BLaER1 treated with 17β-estradiol and CSF1 and Interleukin-3, amounts not matched to agents 10 nM and 100 nM (cell line): ENCODE measurements at regions not wholly inside any gene's neighbourhood (a gene's known extent, or its start where the extent isn't known, plus 50 kb on each side); places are given as distances from the start of the nearest gene placed in this dataset.

ENCODE experiments used
- H3K27ac ChIP-seq, 11 experiments: shearing (Covaris generic); formaldehyde crosslinking; 2 replicates each; pipeline ENCODE4 v1.8.1; 2022
- H3K27me3 ChIP-seq, 11 experiments: shearing (Covaris generic); formaldehyde crosslinking; 2 replicates each; pipeline ENCODE4 v1.8.1; 2022
- H3K36me3 ChIP-seq, 11 experiments: shearing (Covaris generic); formaldehyde crosslinking; 2 replicates each; pipeline ENCODE4 v1.8.1; 2022
- H3K4me1 ChIP-seq, 10 experiments: shearing (Covaris generic); formaldehyde crosslinking; 2 replicates each; pipeline ENCODE4 v1.8.1; 2022
- H3K4me2 ChIP-seq, 11 experiments: shearing (Covaris generic); formaldehyde crosslinking; 2 replicates each; pipeline ENCODE4 v1.8.1; 2022
- H3K4me3 ChIP-seq, 10 experiments: shearing (Covaris generic); formaldehyde crosslinking; 2 replicates each; pipeline ENCODE4 v1.8.1; 2022
- H3K9ac ChIP-seq, 11 experiments: shearing (Covaris generic); formaldehyde crosslinking; 2 replicates each; pipeline ENCODE4 v1.8.1; 2022
- H3K9me3 ChIP-seq, 11 experiments: shearing (Covaris generic); formaldehyde crosslinking; replicated peaks in 1 of 11; 2 replicates each; pipeline ENCODE4 v1.8.1; 2022
- H4K20me1 ChIP-seq, 11 experiments: shearing (Covaris generic); formaldehyde crosslinking; 2 replicates each; pipeline ENCODE4 v1.8.1; 2022
- Cebpa-rat ChIP-seq, 11 experiments: shearing (Covaris generic); IDR thresholded peaks; 2 replicates each; pipeline ENCODE4 v1.8.1; 2022

- Histone ChIP-seq H3K27me3 (no peaks in the 10 kb centered on the region), H3K4me3 (no peak overlapping the region), H3K9me3 (no peaks in the 10 kb centered on the region), H3K4me2 (no peak overlapping the region), H3K27ac (no peak overlapping the region), H3K4me1 (no peaks in the 10 kb centered on the region), H3K9ac (no peak overlapping the region), H3K36me3 (no peaks in the 10 kb centered on the region), H4K20me1 (no peaks in the 10 kb centered on the region)
- TF ChIP-seq Cebpa-rat (IDR thresholded peaks at IDR 0.05), result no peak
These were observed 1318.2 kb downstream of the ZPLD1 start for GRCh38 chr3:103752986-103753385.

- TF ChIP-seq Cebpa-rat (IDR thresholded peaks at IDR 0.05), result no peak
- H3K9me3 ChIP-seq, result no peaks in the 10 kb centered on the region
- H3K4me3 ChIP-seq, result no peak overlapping the region
- no peaks in the 10 kb centered on the region for H3K4me1 ChIP-seq
- no peaks in the 10 kb centered on the region for H3K36me3 ChIP-seq
- no peak overlapping the region for H3K4me2 ChIP-seq
- H4K20me1 ChIP-seq, result no peaks in the 10 kb centered on the region
- H3K27ac ChIP-seq, result no peak overlapping the region
- no peak overlapping the region for H3K9ac ChIP-seq
- H3K27me3 ChIP-seq, result no peaks in the 10 kb centered on the region
These were observed 1332.8 kb downstream of the ZPLD1 start for GRCh38 chr3:103767635-103768034.

GRCh38 chr3:103785017-103785416 lies 1350.2 kb downstream of the ZPLD1 start:
- H3K4me3 ChIP-seq, result no peak overlapping the region
- H3K27ac ChIP-seq, result no peak overlapping the region
- no peaks in the 10 kb centered on the region for H3K27me3 ChIP-seq
- H3K9ac ChIP-seq, result no peak overlapping the region
- TF ChIP-seq Cebpa-rat (IDR thresholded peaks at IDR 0.05), result no peak
- H4K20me1 ChIP-seq, result no peaks in the 10 kb centered on the region
- H3K9me3 ChIP-seq, result no peaks in the 10 kb centered on the region
- no peaks in the 10 kb centered on the region for H3K4me1 ChIP-seq
- H3K4me2 ChIP-seq, result no peak overlapping the region
- no peaks in the 10 kb centered on the region for H3K36me3 ChIP-seq

- Histone ChIP-seq H4K20me1 (no peaks in the 10 kb centered on the region), H3K9me3 (no peaks in the 10 kb centered on the region), H3K9ac (no peak overlapping the region), H3K4me3 (no peak overlapping the region), H3K27me3 (no peaks in the 10 kb centered on the region), H3K4me2 (no peak overlapping the region), H3K4me1 (no peaks in the 10 kb centered on the region), H3K27ac (no peak overlapping the region), H3K36me3 (no peaks in the 10 kb centered on the region)
- TF ChIP-seq Cebpa-rat (IDR thresholded peaks at IDR 0.05), result no peak
These were observed 1350.7 kb downstream of the ZPLD1 start for GRCh38 chr3:103785537-103785936.

- Histone ChIP-seq H3K27me3 (no peaks in the 10 kb centered on the region), H3K9ac (no peak overlapping the region), H3K27ac (no peak overlapping the region), H3K9me3 (no peaks in the 10 kb centered on the region), H3K36me3 (no peaks in the 10 kb centered on the region), H4K20me1 (no peaks in the 10 kb centered on the region), H3K4me1 (no peaks in the 10 kb centered on the region), H3K4me2 (no peak overlapping the region), H3K4me3 (no peak overlapping the region)
- TF ChIP-seq Cebpa-rat (IDR thresholded peaks at IDR 0.05), result no peak
These were observed 1351.5 kb downstream of the ZPLD1 start for GRCh38 chr3:103786296-103786695.

- no peak overlapping the region for H3K4me3 ChIP-seq
- H3K27ac ChIP-seq, result no peak overlapping the region
- H3K36me3 ChIP-seq, result no peaks in the 10 kb centered on the region
- no peak overlapping the region for H3K4me2 ChIP-seq
- H3K9ac ChIP-seq, result no peak overlapping the region
- H3K4me1 ChIP-seq, result no peaks in the 10 kb centered on the region
- no peaks in the 10 kb centered on the region for H3K9me3 ChIP-seq
- H3K27me3 ChIP-seq, result no peaks in the 10 kb centered on the region
- H4K20me1 ChIP-seq, result no peaks in the 10 kb centered on the region
- no peak for TF ChIP-seq Cebpa-rat (IDR thresholded peaks at IDR 0.05)
These were observed 1352.5 kb downstream of the ZPLD1 start for GRCh38 chr3:103787164-103787871.

- no peak overlapping the region for H3K4me2 ChIP-seq
- no peak for TF ChIP-seq Cebpa-rat (IDR thresholded peaks at IDR 0.05)
- no peaks in the 10 kb centered on the region for H3K36me3 ChIP-seq
- no peaks in the 10 kb centered on the region for H4K20me1 ChIP-seq
- no peak overlapping the region for H3K9ac ChIP-seq
- H3K4me1 ChIP-seq, result no peaks in the 10 kb centered on the region
- no peaks in the 10 kb centered on the region for H3K27me3 ChIP-seq
- H3K4me3 ChIP-seq, result no peak overlapping the region
- H3K9me3 ChIP-seq, result no peaks in the 10 kb centered on the region
- H3K27ac ChIP-seq, result no peak overlapping the region
These were observed 1353.1 kb downstream of the ZPLD1 start for GRCh38 chr3:103787879-103788278.

- Histone ChIP-seq H3K4me3 (no peak overlapping the region), H3K27ac (no peak overlapping the region), H3K27me3 (no peaks in the 10 kb centered on the region), H3K9me3 (no peaks in the 10 kb centered on the region), H3K4me2 (no peak overlapping the region), H4K20me1 (no peaks in the 10 kb centered on the region), H3K9ac (no peak overlapping the region), H3K4me1 (no peaks in the 10 kb centered on the region), H3K36me3 (no peaks in the 10 kb centered on the region)
- no peak for TF ChIP-seq Cebpa-rat (IDR thresholded peaks at IDR 0.05)
These were observed 1357.1 kb downstream of the ZPLD1 start for GRCh38 chr3:103791786-103792515.

- no peak overlapping the region for H3K27ac ChIP-seq
- H3K36me3 ChIP-seq, result no peaks in the 10 kb centered on the region
- no peaks in the 10 kb centered on the region for H3K4me1 ChIP-seq
- H3K27me3 ChIP-seq, result no peaks in the 10 kb centered on the region
- no peaks in the 10 kb centered on the region for H3K9me3 ChIP-seq
- H3K4me3 ChIP-seq, result no peak overlapping the region
- H4K20me1 ChIP-seq, result no peaks in the 10 kb centered on the region
- no peak overlapping the region for H3K4me2 ChIP-seq
- H3K9ac ChIP-seq, result no peak overlapping the region
- no peak for TF ChIP-seq Cebpa-rat (IDR thresholded peaks at IDR 0.05)
These were observed 1359.8 kb downstream of the ZPLD1 start for GRCh38 chr3:103794656-103795055.

GRCh38 chr3:103796068-103796467 lies 1361.3 kb downstream of the ZPLD1 start:
- H3K27me3 ChIP-seq, result no peaks in the 10 kb centered on the region
- H3K9ac ChIP-seq, result no peak overlapping the region
- H4K20me1 ChIP-seq, result no peaks in the 10 kb centered on the region
- H3K9me3 ChIP-seq, result no peaks in the 10 kb centered on the region
- TF ChIP-seq Cebpa-rat (IDR thresholded peaks at IDR 0.05), result no peak
- H3K27ac ChIP-seq, result no peak overlapping the region
- no peaks in the 10 kb centered on the region for H3K4me1 ChIP-seq
- H3K36me3 ChIP-seq, result no peaks in the 10 kb centered on the region
- no peak overlapping the region for H3K4me2 ChIP-seq
- H3K4me3 ChIP-seq, result no peak overlapping the region
